K562 (cell line): ENCODE measurements at regions not wholly inside any gene's neighbourhood (a gene's known extent, or its start where the extent isn't known, plus 50 kb on each side); places are given as distances from the start of the nearest gene placed in this dataset.
A peak's percentile ranks its signal among the peaks of the same experiment; 100 is the strongest.

ENCODE experiments used
- ATAC-seq: fragments of 200-7000 bp; cut with Tn5 transposase; 3 replicates; pipeline ENCODE4 v1.9.1; 2020; ENCODE audit warnings: moderate library complexity
- BruUV-seq: library from RNA; stranded (reverse); fragments of 400-500 nt; replicated peaks from 2 replicates; lab custom pipeline; 2021; lab: Mats Ljungman, UMichigan
- CTCF ChIA-PET: fragments of 300-600 bp; formaldehyde crosslinking; extraction: SDS; loops from one replicate; lab custom pipeline; 2021; ENCODE audit warnings: low intra/inter-chr PET ratio; lab: Yijun Ruan, JAX
- POLR2A ChIA-PET: fragments of 300-600, 350-650 bp; sonication (Branson Sonifier 250); formaldehyde crosslinking; extraction: SDS; loops from one replicate; lab custom pipeline; 2021; ENCODE audit warnings: antibody characterized with exemption, inconsistent platforms; lab: Yijun Ruan, JAX
- DNase-seq, 4 experiments: peaks; one replicate each; pipeline versions ENCODE4 v3.0.0 to v3.0.0-alpha.2; 2011 to 2018; ENCODE audit warnings: low spot score in 3 of 4, mixed read lengths in 3 of 4; ENCODE audit errors: extremely low read depth in 1 of 4
- FAIRE-seq: peaks from 2 replicates; lab custom pipeline; 2011; peaks lifted over from hg19 to GRCh38; lab: Jason Lieb, UNC
- H2AFZ ChIP-seq: 2 replicates; pipeline ENCODE4 v1.6.0; 2011; ENCODE audit warnings: low read depth, low read length, control low read depth, inconsistent platforms
- H3K27ac ChIP-seq: fragments of 200-600 bp; 3 replicates; pipeline ENCODE4 v1.8.0; 2011; ENCODE audit warnings: low read depth, mild to moderate bottlenecking, control low read depth, inconsistent platforms, low read length, moderate library complexity, mixed read lengths; ENCODE audit errors: extremely low read depth
- H3K27me3 ChIP-seq, 2 experiments: fragments of 300-600 bp in 1 of 2; 2 replicates in 1 of 2; 3 replicates in 1 of 2; pipeline versions ENCODE4 v1.6.0 to v1.8.0; 2011; ENCODE audit warnings: inconsistent platforms in 2 of 2, low read length in 2 of 2, mild to moderate bottlenecking in 1 of 2, mixed read lengths in 1 of 2, moderate library complexity in 1 of 2; ENCODE audit not compliant: control insufficient read depth in 2 of 2, insufficient read depth in 2 of 2
- H3K36me3 ChIP-seq: fragments of 300-600 bp; 3 replicates; pipeline ENCODE4 v1.8.0; 2011; ENCODE audit warnings: mild to moderate bottlenecking, low read length, inconsistent platforms; ENCODE audit not compliant: control insufficient read depth, insufficient read depth
- H3K4me1 ChIP-seq, 2 experiments: fragments of 200-600 bp in 1 of 2; replicated peaks in 1 of 2; 2 replicates in 1 of 2; 3 replicates in 1 of 2; pipeline versions ENCODE4 v1.5.1 to v1.8.0; 2011; ENCODE audit warnings: inconsistent platforms in 2 of 2, low read length in 2 of 2, mild to moderate bottlenecking in 1 of 2, mixed read lengths in 1 of 2, moderate library complexity in 1 of 2; ENCODE audit not compliant: control insufficient read depth in 2 of 2, insufficient read depth in 2 of 2
- H3K4me2 ChIP-seq: 2 replicates; pipeline ENCODE4 v1.6.1; 2011; ENCODE audit warnings: low read length, control low read depth, inconsistent platforms, mixed read lengths; ENCODE audit not compliant: insufficient read depth
- H3K4me3 ChIP-seq: fragments of 200-600 bp; sonication (generic), shearing (Covaris generic); 2 replicates; pipeline ENCODE4 v1.5.1; 2016; ENCODE audit warnings: control low read depth, inconsistent platforms
- H3K79me2 ChIP-seq: fragments of 200-600 bp; 3 replicates; pipeline ENCODE4 v1.8.0; 2011; ENCODE audit warnings: low read length, inconsistent platforms; ENCODE audit not compliant: control insufficient read depth, insufficient read depth
- H3K9ac ChIP-seq, 2 experiments: 2 replicates each; pipeline versions ENCODE4 v1.6.0 to v1.6.1; 2011; ENCODE audit warnings: low read depth in 2 of 2, low read length in 2 of 2, control low read depth in 1 of 2, inconsistent platforms in 1 of 2, mild to moderate bottlenecking in 1 of 2, mixed read lengths in 1 of 2; ENCODE audit not compliant: insufficient read depth in 1 of 2
- H3K9me1 ChIP-seq: one replicate; pipeline ENCODE4 v1.6.0; 2011; ENCODE audit warnings: inconsistent platforms, mild to moderate bottlenecking, low read length, moderate library complexity; ENCODE audit not compliant: control insufficient read depth, insufficient read depth
- H3K9me3 ChIP-seq: replicated peaks from 2 replicates; pipeline ENCODE4 v1.5.1; 2011; ENCODE audit warnings: low read depth, low read length, inconsistent platforms; ENCODE audit not compliant: control insufficient read depth, insufficient read depth
- H4K20me1 ChIP-seq: replicated peaks from 2 replicates; pipeline ENCODE4 v1.6.1; 2011; ENCODE audit warnings: low read length, inconsistent platforms, mixed read lengths; ENCODE audit not compliant: control insufficient read depth, insufficient read depth
- BMI1 ChIP-seq: fragments of 150-350 bp; IDR thresholded peaks from 2 replicates; pipeline ENCODE4 v1.6.1; 2014; ENCODE audit warnings: low read length
- CCNT2 ChIP-seq: IDR thresholded peaks from 2 replicates; pipeline ENCODE4 v1.6.1; 2011; ENCODE audit warnings: borderline replicate concordance, low read depth, mild to moderate bottlenecking, moderate library complexity, mixed read lengths, low read length; ENCODE audit not compliant: insufficient read length; ENCODE audit errors: extremely low read depth
- CREB1 ChIP-seq, 2 experiments: sonication (generic) in 1 of 2; formaldehyde crosslinking in 1 of 2; IDR thresholded peaks; 2 replicates each; pipeline versions ENCODE4 v1.6.1 to v1.8.0; 2012 to 2022; ENCODE audit warnings: inconsistent platforms in 1 of 2, mild to moderate bottlenecking in 1 of 2, missing genetic modification reagents in 1 of 2, moderate library complexity in 1 of 2
- CXXC5 ChIP-seq: fragments of 250-450 bp; sonication (Bioruptor Pico); IDR thresholded peaks from 2 replicates; pipeline ENCODE4 v1.8.0; 2022; ENCODE audit warnings: inconsistent platforms, mild to moderate bottlenecking, moderate library complexity
- KDM1A ChIP-seq, 2 experiments: fragments of 450-650 bp; IDR thresholded peaks; 2 replicates each; pipeline ENCODE4 v1.6.1; 2016; ENCODE audit warnings: mild to moderate bottlenecking in 2 of 2
- KLF13 ChIP-seq: fragments of 450-650 bp; IDR thresholded peaks from 2 replicates; pipeline ENCODE4 v1.6.1; 2016; ENCODE audit warnings: missing genetic modification characterization, low read depth, mild to moderate bottlenecking, missing compliant biosample characterization, moderate library complexity, borderline replicate concordance
- NCOA1 ChIP-seq: fragments of 450-650 bp; IDR thresholded peaks from 2 replicates; pipeline ENCODE4 v1.6.1; 2016; ENCODE audit warnings: low read depth
- RBM34 ChIP-seq: fragments of 200-400 bp; formaldehyde crosslinking; IDR thresholded peaks from 2 replicates; pipeline ENCODE4 v1.6.1; 2018; ENCODE audit warnings: low read length, borderline replicate concordance; ENCODE audit not compliant: insufficient read depth
- SRSF1 ChIP-seq: fragments of 200-400 bp; formaldehyde crosslinking; IDR thresholded peaks from 2 replicates; pipeline ENCODE4 v1.6.1; 2017; ENCODE audit warnings: mild to moderate bottlenecking, low read depth, low read length, moderate library complexity
- TCFL5 ChIP-seq: fragments of 250-450 bp; sonication (Bioruptor Pico); conservative IDR thresholded peaks from 2 replicates; pipeline ENCODE4 v1.6.1; 2021; ENCODE audit warnings: mild to moderate bottlenecking, moderate library complexity, matching md5 sums
- XRCC3 ChIP-seq: fragments of 450-650 bp; IDR thresholded peaks from 2 replicates; pipeline ENCODE4 v1.6.1; 2017; ENCODE audit warnings: mild to moderate bottlenecking, moderate library complexity
- ZNF12 ChIP-seq: sonication (generic); formaldehyde crosslinking; IDR thresholded peaks from 2 replicates; pipeline ENCODE4 v1.4.0; 2020; ENCODE audit warnings: mild to moderate bottlenecking, missing genetic modification reagents
- ZNF24 ChIP-seq: fragments of 450-650 bp; IDR thresholded peaks from 2 replicates; pipeline ENCODE4 v1.6.1; 2016
- WGBS: fragments of 100-300 bp; shearing (Covaris generic); methylation state at CpG from one replicate; pipeline ENCODE4 v1.1.6; 2016; ENCODE audit warnings: low coverage, mixed read lengths; ENCODE audit not compliant: insufficient coverage; ENCODE audit errors: missing lambda C conversion rate; 5-methylcytosine and 5-hydroxymethylcytosine counted together
- in situ Hi-C: fragments of 300-500 bp; cut with MboI; formaldehyde crosslinking; loops from 4 replicates; pipeline ENCODE4 v1.15.0; 2018; ENCODE audit warnings: inconsistent platforms, mixed read lengths
- intact Hi-C: fragments of 100-400 bp; cut with micrococcal nuclease; formaldehyde crosslinking; loops from 2 replicates; pipeline ENCODE4 v1.14.2; 2022
- TF ChIP-seq, protein P1 (sequence below): fragments of 250-450 bp; sonication (Bioruptor Pico); IDR thresholded peaks from 2 replicates; pipeline ENCODE4 v1.5.1; 2021; ENCODE audit warnings: mild to moderate bottlenecking
- TF ChIP-seq, protein P2 (sequence below): fragments of 450-650 bp; formaldehyde crosslinking; IDR thresholded peaks from 2 replicates; pipeline ENCODE4 v1.4.0; 2020; ENCODE audit warnings: mild to moderate bottlenecking, moderate library complexity
- TF ChIP-seq, protein P3 (sequence below): sonication (generic); formaldehyde crosslinking; IDR thresholded peaks from 2 replicates; pipeline ENCODE4 v1.9.0; 2022; ENCODE audit warnings: mild to moderate bottlenecking, missing genetic modification reagents
- TF ChIP-seq, protein P4 (sequence below): fragments of 450-650 bp; IDR thresholded peaks from 2 replicates; pipeline ENCODE4 v1.6.1; 2016; ENCODE audit warnings: mild to moderate bottlenecking
- TF ChIP-seq, protein P5 (sequence below): fragments of 250-450 bp; sonication (Bioruptor Pico); IDR thresholded peaks from 2 replicates; pipeline ENCODE4 v1.8.0; 2022; ENCODE audit warnings: moderate library complexity, mild to moderate bottlenecking, inconsistent platforms

DNA sequence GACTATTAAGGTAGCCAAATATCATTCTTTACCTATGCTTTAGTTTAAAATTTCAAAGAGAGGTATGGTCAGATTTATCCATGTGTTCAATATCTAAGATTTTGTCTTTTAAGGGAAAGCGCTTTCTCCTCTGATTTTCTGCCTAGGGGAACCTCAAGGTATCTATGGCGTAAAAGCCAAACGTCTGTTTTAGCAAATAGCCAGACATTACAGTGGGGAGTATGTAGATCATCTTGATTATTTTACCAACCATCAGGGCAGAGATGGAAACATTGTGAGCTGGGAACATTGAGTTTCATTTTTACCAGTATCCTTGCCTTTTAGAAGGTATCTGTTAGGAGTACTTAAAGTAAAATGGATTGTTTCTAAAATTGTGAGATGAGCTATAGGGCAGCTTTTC, 71.0 kb downstream of the LEPR start:
- Histone ChIP-seq H2AFZ (peak overlapping the region; percentile 79), H3K36me3 (no peaks in the 10 kb centered on the region; the same call in 2 of the 3 replicates), H3K9me3 (no peaks in the 10 kb centered on the region), H3K27me3 (no peaks in the 10 kb centered on the region), H3K4me3 (no peak overlapping the region), H3K79me2 (no peaks in the 10 kb centered on the region), H3K4me2 (peak overlapping the region; percentile 13; the same call in 1 of the 2 replicates), H3K9ac (0 out of 4 replicates have a peak overlapping the region, but pooled peaks of 1 of the 2 experiments have one; percentile 13), H3K27ac (peak overlapping the region; percentile 15; the same call in 1 of the 3 replicates), H3K9me1 (no peaks in the 10 kb centered on the region), H4K20me1 (no peaks in the 10 kb centered on the region), H3K4me1 (peaks cover 0 to 18% of the 10 kb centered on the region in 2 experiments; a peak in 4 of 5 replicates)
- intact Hi-C loops (no loop called here), in situ Hi-C loops (no loop called here)
- DNase-seq: no peak
- peak; percentile 62 for ATAC-seq
- ChIA-PET POLR2A (interaction anchor here (1.9 to 2.4 kb wide), 3 partner anchors 9 to 22 kb away, joined by 5 to 16 read pairs (median 7); no protein-coding TSS in a partner anchor), CTCF (no interaction called here)
- TF ChIP-seq SRSF1 (no peak), XRCC3 (no peak), KDM1A (IDR thresholded peaks at IDR 0.05) (no peak), BMI1 (no peak), ZNF24 (no peak), CREB1 (IDR thresholded peaks at IDR 0.05) (no peak), CREB1 (CRISPR knock-in tag; IDR thresholded peaks at IDR 0.05) (no peak), NCOA1 (no peak), CCNT2 (no peak), RBM34 (no peak), KLF13 (tag) (no peak), TCFL5 (CRISPR knock-in tag) (no peak), ZNF12 (CRISPR knock-in tag) (no peak), CXXC5 (CRISPR knock-in tag) (no peak)
- TF ChIP-seq, protein P1, sequence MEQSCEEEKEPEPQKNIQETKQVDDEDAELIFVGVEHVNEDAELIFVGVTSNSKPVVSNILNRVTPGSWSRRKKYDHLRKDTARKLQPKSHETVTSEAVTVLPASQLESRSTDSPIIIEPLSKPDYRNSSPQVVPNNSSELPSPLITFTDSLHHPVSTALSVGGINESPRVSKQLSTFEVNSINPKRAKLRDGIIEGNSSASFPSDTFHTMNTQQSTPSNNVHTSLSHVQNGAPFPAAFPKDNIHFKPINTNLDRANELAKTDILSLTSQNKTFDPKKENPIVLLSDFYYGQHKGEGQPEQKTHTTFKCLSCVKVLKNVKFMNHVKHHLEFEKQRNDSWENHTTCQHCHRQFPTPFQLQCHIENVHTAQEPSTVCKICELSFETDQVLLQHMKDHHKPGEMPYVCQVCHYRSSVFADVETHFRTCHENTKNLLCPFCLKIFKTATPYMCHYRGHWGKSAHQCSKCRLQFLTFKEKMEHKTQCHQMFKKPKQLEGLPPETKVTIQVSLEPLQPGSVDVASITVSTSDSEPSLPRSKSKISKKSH (CRISPR knock-in tag): no peak
- TF ChIP-seq, protein P2, sequence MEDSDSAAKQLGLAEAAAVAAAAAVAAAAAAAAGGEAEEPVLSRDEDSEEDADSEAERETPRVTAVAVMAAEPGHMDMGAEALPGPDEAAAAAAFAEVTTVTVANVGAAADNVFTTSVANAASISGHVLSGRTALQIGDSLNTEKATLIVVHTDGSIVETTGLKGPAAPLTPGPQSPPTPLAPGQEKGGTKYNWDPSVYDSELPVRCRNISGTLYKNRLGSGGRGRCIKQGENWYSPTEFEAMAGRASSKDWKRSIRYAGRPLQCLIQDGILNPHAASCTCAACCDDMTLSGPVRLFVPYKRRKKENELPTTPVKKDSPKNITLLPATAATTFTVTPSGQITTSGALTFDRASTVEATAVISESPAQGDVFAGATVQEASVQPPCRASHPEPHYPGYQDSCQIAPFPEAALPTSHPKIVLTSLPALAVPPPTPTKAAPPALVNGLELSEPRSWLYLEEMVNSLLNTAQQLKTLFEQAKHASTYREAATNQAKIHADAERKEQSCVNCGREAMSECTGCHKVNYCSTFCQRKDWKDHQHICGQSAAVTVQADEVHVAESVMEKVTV (CRISPR knock-in tag): no peak
- TF ChIP-seq, protein P3, sequence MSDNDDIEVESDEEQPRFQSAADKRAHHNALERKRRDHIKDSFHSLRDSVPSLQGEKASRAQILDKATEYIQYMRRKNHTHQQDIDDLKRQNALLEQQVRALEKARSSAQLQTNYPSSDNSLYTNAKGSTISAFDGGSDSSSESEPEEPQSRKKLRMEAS (CRISPR knock-in tag): no peak
- TF ChIP-seq, protein P4, sequence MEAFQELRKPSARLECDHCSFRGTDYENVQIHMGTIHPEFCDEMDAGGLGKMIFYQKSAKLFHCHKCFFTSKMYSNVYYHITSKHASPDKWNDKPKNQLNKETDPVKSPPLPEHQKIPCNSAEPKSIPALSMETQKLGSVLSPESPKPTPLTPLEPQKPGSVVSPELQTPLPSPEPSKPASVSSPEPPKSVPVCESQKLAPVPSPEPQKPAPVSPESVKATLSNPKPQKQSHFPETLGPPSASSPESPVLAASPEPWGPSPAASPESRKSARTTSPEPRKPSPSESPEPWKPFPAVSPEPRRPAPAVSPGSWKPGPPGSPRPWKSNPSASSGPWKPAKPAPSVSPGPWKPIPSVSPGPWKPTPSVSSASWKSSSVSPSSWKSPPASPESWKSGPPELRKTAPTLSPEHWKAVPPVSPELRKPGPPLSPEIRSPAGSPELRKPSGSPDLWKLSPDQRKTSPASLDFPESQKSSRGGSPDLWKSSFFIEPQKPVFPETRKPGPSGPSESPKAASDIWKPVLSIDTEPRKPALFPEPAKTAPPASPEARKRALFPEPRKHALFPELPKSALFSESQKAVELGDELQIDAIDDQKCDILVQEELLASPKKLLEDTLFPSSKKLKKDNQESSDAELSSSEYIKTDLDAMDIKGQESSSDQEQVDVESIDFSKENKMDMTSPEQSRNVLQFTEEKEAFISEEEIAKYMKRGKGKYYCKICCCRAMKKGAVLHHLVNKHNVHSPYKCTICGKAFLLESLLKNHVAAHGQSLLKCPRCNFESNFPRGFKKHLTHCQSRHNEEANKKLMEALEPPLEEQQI: no peak
- TF ChIP-seq, protein P5, sequence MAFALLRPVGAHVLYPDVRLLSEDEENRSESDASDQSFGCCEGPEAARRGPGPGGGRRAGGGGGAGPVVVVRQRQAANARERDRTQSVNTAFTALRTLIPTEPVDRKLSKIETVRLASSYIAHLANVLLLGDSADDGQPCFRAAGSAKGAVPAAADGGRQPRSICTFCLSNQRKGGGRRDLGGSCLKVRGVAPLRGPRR: no peak
- FAIRE-seq: peak; percentile 65
- 34% methylated on average over 3 of the region's 3 CpGs for WGBS
- no TSS peak for BruUV-seq
